Endothelial cell of umbilical vein (primary cell): ENCODE measurements at regions not wholly inside any gene's neighbourhood (a gene's known extent, or its start where the extent isn't known, plus 50 kb on each side); places are given as distances from the start of the nearest gene placed in this dataset.

Experiments used
- BruUV-seq: library from RNA; stranded (reverse); fragments of 400-500 nt; replicated peaks from 2 replicates; lab custom pipeline; 2021; lab: Mats Ljungman, UMichigan
- CTCF ChIA-PET: fragments of 300-600, 350-600 bp; sonication (Branson Sonifier 250); formaldehyde crosslinking; loops from one replicate; lab custom pipeline; 2021; ENCODE audit warnings: antibody characterized with exemption, inconsistent platforms; lab: Charles Lee
- POLR2A ChIA-PET: fragments of 300-600, 350-600 bp; sonication (Branson Sonifier 250); formaldehyde crosslinking; loops from one replicate; lab custom pipeline; 2021; ENCODE audit warnings: antibody characterized with exemption, inconsistent platforms; lab: Charles Lee
- DNase-seq: peaks from one replicate; pipeline ENCODE4 v3.0.0-alpha.2; 2011; ENCODE audit warnings: low read depth, low spot score
- FAIRE-seq: peaks from 2 replicates; lab custom pipeline; 2011; peaks lifted over from hg19 to GRCh38; lab: Jason Lieb, UNC
- H2AFZ ChIP-seq: 2 replicates; pipeline ENCODE4 v1.6.0; 2012; ENCODE audit warnings: low read depth, low read length, control low read depth, inconsistent platforms
- H3K27ac ChIP-seq: 2 replicates; pipeline ENCODE4 v1.5.1; 2011; ENCODE audit warnings: low read depth, mild to moderate bottlenecking, control low read depth, low read length, moderate library complexity; ENCODE audit not compliant: insufficient read depth
- H3K27me3 ChIP-seq, 2 experiments: 2 replicates each; pipeline versions ENCODE4 v1.6.0 to v1.6.1; 2011; ENCODE audit warnings: low read length in 2 of 2, mixed read lengths in 1 of 2; ENCODE audit not compliant: control insufficient read depth in 2 of 2, insufficient read depth in 2 of 2
- H3K36me3 ChIP-seq, 2 experiments: 2 replicates in 1 of 2; 3 replicates in 1 of 2; pipeline ENCODE4 v1.5.1; 2011; ENCODE audit warnings: low read length in 2 of 2, mild to moderate bottlenecking in 1 of 2, moderate library complexity in 1 of 2; ENCODE audit not compliant: control insufficient read depth in 2 of 2, insufficient read depth in 2 of 2; ENCODE audit errors: extremely low read depth in 1 of 2
- H3K4me1 ChIP-seq: 3 replicates; pipeline ENCODE4 v1.5.1; 2011; ENCODE audit warnings: mild to moderate bottlenecking, low read length; ENCODE audit not compliant: control insufficient read depth, insufficient read depth; ENCODE audit errors: extremely low read depth
- H3K4me2 ChIP-seq: 2 replicates; pipeline ENCODE4 v1.6.1; 2011; ENCODE audit warnings: low read length, control low read depth, mixed read lengths; ENCODE audit not compliant: insufficient read depth
- H3K4me3 ChIP-seq, 3 experiments: fragments of 200-600 bp in 1 of 3; sonication (generic), shearing (Covaris generic) in 1 of 3; replicated peaks in 1 of 3; 2 replicates each; pipeline ENCODE4 v1.5.1; 2011 to 2016; ENCODE audit warnings: control low read depth in 3 of 3, low read length in 3 of 3, mild to moderate bottlenecking in 2 of 3, inconsistent platforms in 1 of 3, low read depth in 1 of 3, moderate library complexity in 1 of 3; ENCODE audit not compliant: insufficient read depth in 1 of 3
- H3K79me2 ChIP-seq: 2 replicates; pipeline ENCODE4 v1.6.0; 2012; ENCODE audit warnings: low read length, inconsistent platforms; ENCODE audit not compliant: control insufficient read depth, insufficient read depth
- H3K9ac ChIP-seq: replicated peaks from 2 replicates; pipeline ENCODE3; 2011; ENCODE audit warnings: low read length, control low read depth; ENCODE audit not compliant: insufficient read depth; ENCODE audit errors: extremely low read depth
- H3K9me1 ChIP-seq: replicated peaks from 3 replicates; pipeline ENCODE4 v1.6.0; 2011; ENCODE audit warnings: mild to moderate bottlenecking, low read length; ENCODE audit not compliant: control insufficient read depth, insufficient read depth; ENCODE audit errors: extremely low read depth
- H3K9me3 ChIP-seq: replicated peaks from 2 replicates; pipeline ENCODE4 v1.5.1; 2012; ENCODE audit warnings: low read length, inconsistent platforms; ENCODE audit not compliant: control insufficient read depth, insufficient read depth
- H4K20me1 ChIP-seq: replicated peaks from 2 replicates; pipeline ENCODE3; 2011; ENCODE audit warnings: mild to moderate bottlenecking, low read length; ENCODE audit not compliant: control insufficient read depth, insufficient read depth; ENCODE audit errors: extremely low read depth
- EZH2 ChIP-seq: IDR thresholded peaks from 2 replicates; pipeline ENCODE4 v1.6.1; 2012; ENCODE audit warnings: borderline replicate concordance, low read depth, mild to moderate bottlenecking, moderate library complexity, low read length, inconsistent platforms; ENCODE audit not compliant: severe bottlenecking
- FOS ChIP-seq: IDR thresholded peaks from 2 replicates; pipeline ENCODE4 v1.6.1; 2011; ENCODE audit warnings: mild to moderate bottlenecking, low read length, moderate library complexity, borderline replicate concordance; ENCODE audit not compliant: insufficient read depth
- GATA2 ChIP-seq: IDR thresholded peaks from 2 replicates; pipeline ENCODE4 v1.7.0; 2011; ENCODE audit warnings: low read depth, mild to moderate bottlenecking, moderate library complexity, mixed read lengths, low read length; ENCODE audit not compliant: insufficient read length, insufficient read depth
- JUN ChIP-seq: IDR thresholded peaks from 2 replicates; pipeline ENCODE4 v1.6.1; 2011; ENCODE audit warnings: borderline replicate concordance, low read depth; ENCODE audit not compliant: insufficient read length, insufficient read depth
- MYC ChIP-seq: IDR thresholded peaks from one replicate; pipeline ENCODE4 v1.6.1; 2011; ENCODE audit warnings: mild to moderate bottlenecking, low read depth, low read length
- POLR2A ChIP-seq: IDR thresholded peaks from 2 replicates; pipeline ENCODE4 v1.6.1; 2012; ENCODE audit warnings: low read depth, mild to moderate bottlenecking, control low read depth, low read length
- POLR2AphosphoS5 ChIP-seq: IDR thresholded peaks from 2 replicates; pipeline ENCODE4 v1.6.1; 2012; ENCODE audit warnings: low read depth, mild to moderate bottlenecking, control low read depth, low read length, moderate library complexity; ENCODE audit not compliant: insufficient read depth
- dilution Hi-C: fragments of 300-500 bp; cut with MboI; formaldehyde crosslinking; loops from one replicate; pipeline ENCODE4 v1.15.0; 2019; ENCODE audit warnings: low sequenced_read_pairs; ENCODE audit not compliant: extremely low pct_ligation_motif_present
- intact Hi-C: fragments of 100-400 bp; cut with micrococcal nuclease; formaldehyde crosslinking; loops from one replicate; pipeline ENCODE4 v1.10.0; 2022
- TF ChIP-seq, protein P1 (sequence below), 2 donors: IDR thresholded peaks; 1 replicate in 1 of 2; 2 replicates in 1 of 2; pipeline ENCODE4 v1.5.1; 2011; ENCODE audit warnings: low read length in 2 of 2, mild to moderate bottlenecking in 2 of 2, moderate library complexity in 2 of 2, control low read depth in 1 of 2, inconsistent platforms in 1 of 2, low read depth in 1 of 2; ENCODE audit not compliant: insufficient read depth in 1 of 2; ENCODE audit errors: extremely low read depth in 1 of 2
- TF ChIP-seq, protein P2 (sequence below): IDR thresholded peaks from 2 replicates; pipeline ENCODE4 v1.6.1; 2011; ENCODE audit not compliant: insufficient read depth, insufficient read length

DNA sequence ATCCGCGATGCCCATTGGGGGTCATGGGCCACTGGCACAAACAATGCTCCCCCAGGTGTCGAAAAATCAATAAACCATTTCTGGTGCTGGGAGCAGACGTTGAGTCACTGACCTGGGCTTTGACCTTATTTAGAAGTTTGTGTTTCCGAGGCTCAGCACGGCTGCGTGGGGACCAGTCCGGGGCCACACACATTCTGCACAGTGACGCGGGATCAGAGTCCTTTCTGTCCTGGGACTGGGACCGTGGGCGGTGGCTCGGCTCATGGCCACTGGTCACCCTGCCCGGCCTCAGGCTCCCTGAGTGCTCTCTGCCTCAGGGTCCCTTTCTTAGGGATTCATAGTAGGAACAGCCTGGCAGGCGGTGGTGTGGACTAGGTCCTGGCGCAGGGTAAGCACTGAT lies 1266.0 kb downstream of the BRD1 start:
- no peaks in the 10 kb centered on the region for H3K36me3 ChIP-seq
- no peaks in the 10 kb centered on the region for H4K20me1 ChIP-seq
- FAIRE-seq (no peak), DNase-seq (no peak)
- TF ChIP-seq JUN (no peak), POLR2A (no peak), EZH2 (no peak), MYC (no peak), GATA2 (no peak), POLR2AphosphoS5 (no peak), FOS (no peak)
- TF ChIP-seq, protein P1, sequence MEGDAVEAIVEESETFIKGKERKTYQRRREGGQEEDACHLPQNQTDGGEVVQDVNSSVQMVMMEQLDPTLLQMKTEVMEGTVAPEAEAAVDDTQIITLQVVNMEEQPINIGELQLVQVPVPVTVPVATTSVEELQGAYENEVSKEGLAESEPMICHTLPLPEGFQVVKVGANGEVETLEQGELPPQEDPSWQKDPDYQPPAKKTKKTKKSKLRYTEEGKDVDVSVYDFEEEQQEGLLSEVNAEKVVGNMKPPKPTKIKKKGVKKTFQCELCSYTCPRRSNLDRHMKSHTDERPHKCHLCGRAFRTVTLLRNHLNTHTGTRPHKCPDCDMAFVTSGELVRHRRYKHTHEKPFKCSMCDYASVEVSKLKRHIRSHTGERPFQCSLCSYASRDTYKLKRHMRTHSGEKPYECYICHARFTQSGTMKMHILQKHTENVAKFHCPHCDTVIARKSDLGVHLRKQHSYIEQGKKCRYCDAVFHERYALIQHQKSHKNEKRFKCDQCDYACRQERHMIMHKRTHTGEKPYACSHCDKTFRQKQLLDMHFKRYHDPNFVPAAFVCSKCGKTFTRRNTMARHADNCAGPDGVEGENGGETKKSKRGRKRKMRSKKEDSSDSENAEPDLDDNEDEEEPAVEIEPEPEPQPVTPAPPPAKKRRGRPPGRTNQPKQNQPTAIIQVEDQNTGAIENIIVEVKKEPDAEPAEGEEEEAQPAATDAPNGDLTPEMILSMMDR (IDR thresholded peaks at IDR 0.05; ENCODE audit: extremely low read depth in 1 of 2, insufficient read depth in 1 of 2, low read depth in 1 of 2, low read length in 2 of 2), result no peak
- TF ChIP-seq, protein P2, sequence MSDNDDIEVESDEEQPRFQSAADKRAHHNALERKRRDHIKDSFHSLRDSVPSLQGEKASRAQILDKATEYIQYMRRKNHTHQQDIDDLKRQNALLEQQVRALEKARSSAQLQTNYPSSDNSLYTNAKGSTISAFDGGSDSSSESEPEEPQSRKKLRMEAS, result no peak
- BruUV-seq, result no TSS peak
- H3K4me3 ChIP-seq, result no peak overlapping the region
- no peaks in the 10 kb centered on the region for H3K79me2 ChIP-seq
- CTCF ChIA-PET, result no interaction called here
- POLR2A ChIA-PET, result no interaction called here
- dilution Hi-C loops, result no loop called here
- no peak overlapping the region for H3K4me2 ChIP-seq
- H3K27me3 ChIP-seq, result no peaks in the 10 kb centered on the region
- H3K4me1 ChIP-seq, result no peaks in the 10 kb centered on the region
- H3K9me3 ChIP-seq, result peaks cover 7% of the 10 kb centered on the region
- no peak overlapping the region for H3K9ac ChIP-seq
- intact Hi-C loops, result no loop called here
- H3K27ac ChIP-seq, result no peak overlapping the region
- H2AFZ ChIP-seq, result no peak overlapping the region
- no peaks in the 10 kb centered on the region for H3K9me1 ChIP-seq
